Stomach (tissue), 4 donors: ENCODE measurements at regions not wholly inside any gene's neighbourhood (a gene's known extent, or its start where the extent isn't known, plus 50 kb on each side); places are given as distances from the start of the nearest gene placed in this dataset.
A peak's percentile ranks its signal among the peaks of the same experiment; 100 is the strongest.

Source experiments
- POLR2A ChIP-seq, 4 donors: fragments of 450-650 bp; IDR thresholded peaks; one replicate each; pipeline ENCODE4 v1.6.1; 2016; ENCODE audit warnings: antibody characterized with exemption in 4 of 4, control low read depth in 2 of 4, mild to moderate bottlenecking in 1 of 4, moderate library complexity in 1 of 4
- POLR2AphosphoS5 ChIP-seq, 3 donors: sonication (generic); formaldehyde crosslinking; IDR thresholded peaks; one replicate each; pipeline ENCODE4 v1.6.1; 2016; ENCODE audit warnings: antibody characterized with exemption in 3 of 3
- TF ChIP-seq, protein P1 (sequence below), 7 experiments: fragments of 450-650 bp in 4 of 7; fragments of 200-600 bp in 3 of 7; sonication (generic) in 3 of 7; IDR thresholded peaks; one replicate each; pipeline ENCODE4 v1.5.1; 2016 to 2019; ENCODE audit warnings: antibody characterized with exemption in 7 of 7, control low read depth in 2 of 7, mild to moderate bottlenecking in 1 of 7

DNA sequence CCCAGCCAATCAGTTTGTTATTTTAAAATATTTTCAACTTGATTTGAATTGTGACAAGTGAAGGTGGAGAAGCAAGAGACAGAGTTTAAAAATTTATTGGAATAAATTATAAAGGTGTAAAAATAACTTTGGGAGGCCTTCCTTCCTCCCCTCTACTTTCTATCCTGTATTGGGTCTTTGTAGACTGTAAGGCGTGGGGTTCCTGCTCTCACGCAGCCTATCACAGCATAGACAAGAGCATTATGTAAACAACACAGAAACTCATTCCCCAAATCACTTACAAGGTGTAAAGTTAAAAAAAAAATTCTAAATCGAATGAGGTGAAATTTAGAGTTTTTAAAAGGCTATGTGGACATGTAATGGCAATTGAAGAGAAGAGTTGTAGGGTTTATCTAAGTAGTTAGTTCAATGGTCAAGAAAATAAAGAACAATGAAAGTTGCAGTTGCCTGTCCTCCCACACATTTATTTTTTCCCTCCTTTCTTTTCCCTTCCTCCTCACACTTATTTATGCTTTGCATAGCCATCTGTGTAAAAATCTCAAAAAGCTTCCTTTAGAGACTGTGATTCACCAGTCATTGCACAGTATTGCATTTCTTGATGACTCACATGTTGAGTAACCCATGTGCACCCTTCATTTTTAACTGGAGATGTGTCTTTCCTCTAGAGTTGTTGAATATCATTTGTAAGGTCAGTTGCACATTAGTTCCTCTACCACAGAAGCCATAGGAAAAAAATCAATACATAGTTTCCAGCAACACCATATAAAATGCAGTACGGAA is 242.2 kb downstream of the PTPRC start:
- TF ChIP-seq, protein P1, sequence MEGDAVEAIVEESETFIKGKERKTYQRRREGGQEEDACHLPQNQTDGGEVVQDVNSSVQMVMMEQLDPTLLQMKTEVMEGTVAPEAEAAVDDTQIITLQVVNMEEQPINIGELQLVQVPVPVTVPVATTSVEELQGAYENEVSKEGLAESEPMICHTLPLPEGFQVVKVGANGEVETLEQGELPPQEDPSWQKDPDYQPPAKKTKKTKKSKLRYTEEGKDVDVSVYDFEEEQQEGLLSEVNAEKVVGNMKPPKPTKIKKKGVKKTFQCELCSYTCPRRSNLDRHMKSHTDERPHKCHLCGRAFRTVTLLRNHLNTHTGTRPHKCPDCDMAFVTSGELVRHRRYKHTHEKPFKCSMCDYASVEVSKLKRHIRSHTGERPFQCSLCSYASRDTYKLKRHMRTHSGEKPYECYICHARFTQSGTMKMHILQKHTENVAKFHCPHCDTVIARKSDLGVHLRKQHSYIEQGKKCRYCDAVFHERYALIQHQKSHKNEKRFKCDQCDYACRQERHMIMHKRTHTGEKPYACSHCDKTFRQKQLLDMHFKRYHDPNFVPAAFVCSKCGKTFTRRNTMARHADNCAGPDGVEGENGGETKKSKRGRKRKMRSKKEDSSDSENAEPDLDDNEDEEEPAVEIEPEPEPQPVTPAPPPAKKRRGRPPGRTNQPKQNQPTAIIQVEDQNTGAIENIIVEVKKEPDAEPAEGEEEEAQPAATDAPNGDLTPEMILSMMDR (IDR thresholded peaks at IDR 0.05), result no peak
- TF ChIP-seq POLR2A (IDR thresholded peaks at IDR 0.05) (no peak), POLR2AphosphoS5 (IDR thresholded peaks at IDR 0.05) (peak in 1 of 3 donors; percentile 27)
